AG04449 (cell line): ENCODE measurements at regions not wholly inside any gene's neighbourhood (a gene's known extent, or its start where the extent isn't known, plus 50 kb on each side); places are given as distances from the start of the nearest gene placed in this dataset.

Source experiments
- CTCF ChIA-PET: fragments of 350-600 bp; formaldehyde crosslinking; extraction: SDS; loops from one replicate; lab custom pipeline; 2021; ENCODE audit warnings: antibody characterized with exemption; lab: Yijun Ruan, JAX
- POLR2A ChIA-PET: fragments of 400-600, 350-600 bp; formaldehyde crosslinking; extraction: SDS; loops from one replicate; lab custom pipeline; 2020; ENCODE audit warnings: antibody characterized with exemption, inconsistent platforms; lab: Yijun Ruan, JAX
- DNase-seq: peaks from one replicate; pipeline ENCODE4 v3.0.0-alpha.2; 2010; ENCODE audit warnings: low read depth, low spot score
- H3K4me3 ChIP-seq: 2 replicates; pipeline ENCODE4 v1.5.1; 2011; ENCODE audit warnings: low read depth, mild to moderate bottlenecking, control low read depth, low read length
- TF ChIP-seq, protein P1 (sequence below): IDR thresholded peaks from one replicate; pipeline ENCODE4 v1.5.1; 2011; ENCODE audit warnings: mild to moderate bottlenecking, moderate library complexity, low read length, control low read depth, inconsistent platforms; ENCODE audit not compliant: insufficient read depth; ENCODE audit errors: missing control alignments

DNA sequence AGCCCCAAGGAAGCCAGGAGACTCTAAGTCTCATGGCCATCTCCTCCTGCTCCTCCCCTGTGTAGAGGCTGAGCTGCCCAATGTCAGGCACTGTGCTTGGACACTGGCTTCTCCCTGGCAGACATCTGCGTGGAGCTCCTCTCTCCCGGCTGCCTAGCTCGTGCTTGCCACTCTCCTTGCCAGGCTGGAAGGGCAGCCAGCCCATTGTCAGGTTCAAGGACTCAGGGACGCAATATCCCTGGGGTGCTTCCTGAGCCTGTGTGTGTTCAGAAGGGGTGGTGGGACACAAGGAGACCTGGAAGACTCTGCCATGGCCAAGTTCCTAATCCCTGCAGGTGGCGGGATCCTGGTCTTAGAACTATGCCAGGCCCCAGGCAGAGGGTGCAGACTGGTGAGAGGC lies 65.4 kb upstream of the PARP1 start:
- no peak overlapping the region for H3K4me3 ChIP-seq
- DNase-seq = no peak
- ChIA-PET CTCF (interaction anchor here (1.1 kb wide), 1 partner anchor 65 kb away, joined by 4 read pairs; the partner anchor contains the start of gene PARP1), POLR2A (no interaction called here)
- TF ChIP-seq, protein P1, sequence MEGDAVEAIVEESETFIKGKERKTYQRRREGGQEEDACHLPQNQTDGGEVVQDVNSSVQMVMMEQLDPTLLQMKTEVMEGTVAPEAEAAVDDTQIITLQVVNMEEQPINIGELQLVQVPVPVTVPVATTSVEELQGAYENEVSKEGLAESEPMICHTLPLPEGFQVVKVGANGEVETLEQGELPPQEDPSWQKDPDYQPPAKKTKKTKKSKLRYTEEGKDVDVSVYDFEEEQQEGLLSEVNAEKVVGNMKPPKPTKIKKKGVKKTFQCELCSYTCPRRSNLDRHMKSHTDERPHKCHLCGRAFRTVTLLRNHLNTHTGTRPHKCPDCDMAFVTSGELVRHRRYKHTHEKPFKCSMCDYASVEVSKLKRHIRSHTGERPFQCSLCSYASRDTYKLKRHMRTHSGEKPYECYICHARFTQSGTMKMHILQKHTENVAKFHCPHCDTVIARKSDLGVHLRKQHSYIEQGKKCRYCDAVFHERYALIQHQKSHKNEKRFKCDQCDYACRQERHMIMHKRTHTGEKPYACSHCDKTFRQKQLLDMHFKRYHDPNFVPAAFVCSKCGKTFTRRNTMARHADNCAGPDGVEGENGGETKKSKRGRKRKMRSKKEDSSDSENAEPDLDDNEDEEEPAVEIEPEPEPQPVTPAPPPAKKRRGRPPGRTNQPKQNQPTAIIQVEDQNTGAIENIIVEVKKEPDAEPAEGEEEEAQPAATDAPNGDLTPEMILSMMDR = no peak

DNA sequence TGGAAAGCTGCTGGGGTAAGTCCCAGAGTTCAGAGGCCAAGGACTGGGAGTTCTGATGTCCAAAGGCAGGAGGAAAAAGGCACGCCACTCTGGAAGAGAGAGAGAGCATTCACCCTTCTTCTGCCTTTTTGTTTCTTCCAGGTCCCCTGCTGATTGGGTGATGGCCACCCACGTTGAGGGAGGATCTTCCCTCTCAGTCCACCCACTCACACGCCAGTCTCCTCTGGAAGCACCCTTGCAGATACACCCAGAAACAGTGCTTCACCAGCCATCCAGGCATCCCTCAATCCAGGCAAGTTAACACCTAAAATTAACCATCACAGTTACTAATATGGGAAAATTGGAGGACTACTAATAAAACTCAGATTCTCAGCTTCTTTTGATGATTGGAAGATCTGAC lies 66.1 kb upstream of the PARP1 start:
- DNase-seq = no peak
- POLR2A ChIA-PET = no interaction called here
- TF ChIP-seq, protein P1 = no peak
- no peak overlapping the region for H3K4me3 ChIP-seq
- CTCF ChIA-PET = no interaction called here

DNA sequence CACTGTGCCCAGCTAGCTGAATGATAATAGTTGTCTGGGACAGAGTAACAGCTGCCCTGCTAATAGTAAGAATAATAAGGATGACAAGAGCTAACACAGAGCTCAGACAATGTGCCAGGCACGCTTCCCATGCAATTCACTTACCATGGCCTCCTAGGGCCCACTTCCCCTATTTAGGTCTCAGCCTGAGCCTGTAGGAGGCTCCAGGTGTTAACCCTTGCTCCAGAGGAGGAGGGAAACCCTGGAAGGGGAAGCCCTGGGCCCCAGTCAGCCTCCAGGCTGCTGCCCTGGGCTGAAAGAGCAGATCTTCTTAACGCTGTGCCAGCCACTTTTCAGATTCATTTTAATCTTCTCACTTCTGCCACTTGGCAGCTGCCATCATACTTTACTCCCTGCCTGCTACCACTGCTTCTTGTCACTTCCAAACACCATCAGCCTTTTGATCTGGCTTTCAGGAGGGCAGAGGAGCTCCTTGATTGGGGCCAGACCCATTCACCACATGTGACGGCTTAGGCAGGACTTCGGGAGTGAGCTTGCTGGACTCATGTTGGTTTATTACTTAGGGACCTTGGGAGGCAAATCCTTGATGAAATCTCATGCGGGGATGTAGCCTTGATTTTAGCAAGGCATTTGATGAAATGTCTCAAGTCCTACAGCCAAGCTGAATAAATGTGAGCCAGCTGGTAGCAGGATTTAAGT lies 66.7 kb upstream of the PARP1 start:
- ChIA-PET POLR2A (no interaction called here), CTCF (no interaction called here)
- DNase-seq = no peak
- H3K4me3 ChIP-seq = no peak overlapping the region
- TF ChIP-seq, protein P1 = no peak

DNA sequence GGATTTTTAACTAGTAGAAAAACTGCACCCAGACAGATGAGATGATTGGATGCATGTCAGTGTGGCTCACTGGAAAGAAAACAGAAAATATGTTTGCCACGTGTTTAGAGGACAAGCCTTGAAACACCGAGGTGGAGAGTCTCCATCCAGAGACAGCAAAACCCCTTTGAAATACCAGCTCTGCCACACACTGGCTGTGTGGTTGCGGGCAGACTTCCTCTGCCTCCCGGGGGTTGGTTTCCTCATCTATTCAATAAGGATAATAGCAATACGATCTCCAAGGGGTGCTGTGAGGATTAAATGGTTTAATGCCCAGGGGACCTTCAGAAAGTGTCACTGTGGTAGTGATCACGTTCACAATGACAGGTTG lies 67.2 kb upstream of the PARP1 start:
- no peak overlapping the region for H3K4me3 ChIP-seq
- no peak for DNase-seq
- CTCF ChIA-PET = no interaction called here
- TF ChIP-seq, protein P1 = no peak
- POLR2A ChIA-PET = no interaction called here

DNA sequence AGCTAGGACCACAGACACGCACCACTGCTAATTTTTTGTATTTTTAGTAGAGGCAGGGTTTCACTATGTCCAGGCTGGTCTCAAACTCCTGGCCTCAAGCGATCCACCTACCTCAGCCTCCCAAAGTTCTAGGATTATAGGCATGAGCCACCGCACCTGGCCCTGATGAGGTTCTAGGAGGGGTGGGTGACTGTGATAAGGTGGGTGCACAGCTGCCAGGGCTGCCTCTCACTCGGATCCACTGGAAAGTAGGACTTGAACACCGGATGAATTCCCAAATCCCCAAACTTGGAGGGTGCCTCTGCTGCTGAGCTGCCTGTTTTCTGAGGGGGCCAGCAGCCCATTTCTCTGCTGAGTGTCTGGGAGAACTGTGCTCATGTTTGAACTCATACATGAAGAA lies 68.2 kb upstream of the PARP1 start:
- POLR2A ChIA-PET = no interaction called here

DNA sequence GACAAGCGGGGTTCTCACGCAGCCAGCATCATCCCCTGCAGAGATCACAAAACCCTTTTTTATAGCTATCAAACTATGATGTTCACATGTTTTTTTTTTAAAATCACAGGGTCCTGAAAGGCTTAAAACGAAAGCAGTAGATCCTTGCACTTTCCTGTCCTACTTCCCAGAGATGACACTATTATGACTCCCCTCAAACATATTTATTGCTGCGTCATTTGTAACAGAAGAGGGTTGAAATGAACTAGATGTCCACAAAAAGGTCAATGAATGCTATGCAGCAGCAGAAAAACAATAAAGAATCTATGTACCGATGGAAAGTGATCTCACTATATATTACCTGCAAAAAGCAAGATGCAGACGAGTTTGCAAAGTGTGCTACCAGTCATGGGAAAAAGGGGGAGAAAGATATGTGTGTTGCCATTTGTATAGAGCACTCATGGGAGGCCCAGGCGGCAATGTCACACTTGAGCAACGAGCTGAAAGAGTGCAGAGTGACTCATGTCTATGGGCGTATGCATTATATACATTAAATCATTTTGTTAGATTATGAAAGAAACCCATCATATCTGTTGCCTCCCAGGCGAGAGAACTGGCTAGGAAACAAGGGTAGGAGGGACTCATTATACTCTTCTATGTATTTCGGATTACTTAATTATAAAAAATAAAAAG lies 68.9 kb upstream of the PARP1 start:
- H3K4me3 ChIP-seq = no peak overlapping the region
- DNase-seq = no peak
- TF ChIP-seq, protein P1 = no peak
- CTCF ChIA-PET = no interaction called here
- POLR2A ChIA-PET = no interaction called here

More for the DNA sequence above, 68.2 kb upstream of the PARP1 start:
- TF ChIP-seq, protein P1 = no peak
- CTCF ChIA-PET = no interaction called here
- no peak overlapping the region for H3K4me3 ChIP-seq
- DNase-seq = no peak
